Fibroblast of the conjunctiva (primary cell): ENCODE measurements at regions not wholly inside any gene's neighbourhood (a gene's known extent, or its start where the extent isn't known, plus 50 kb on each side); places are given as distances from the start of the nearest gene placed in this dataset.

Experiments
- DNase-seq: peaks from one replicate; pipeline ENCODE4 v3.0.0-alpha.2; 2010; ENCODE audit warnings: low read depth

- DNase-seq = no peak
Observed at GRCh38 chr15:87357637-87358313, 898.8 kb downstream of the NTRK3 start.

- DNase-seq = no peak
Observed at GRCh38 chr15:87355946-87356345, 900.6 kb downstream of the NTRK3 start.

DNA sequence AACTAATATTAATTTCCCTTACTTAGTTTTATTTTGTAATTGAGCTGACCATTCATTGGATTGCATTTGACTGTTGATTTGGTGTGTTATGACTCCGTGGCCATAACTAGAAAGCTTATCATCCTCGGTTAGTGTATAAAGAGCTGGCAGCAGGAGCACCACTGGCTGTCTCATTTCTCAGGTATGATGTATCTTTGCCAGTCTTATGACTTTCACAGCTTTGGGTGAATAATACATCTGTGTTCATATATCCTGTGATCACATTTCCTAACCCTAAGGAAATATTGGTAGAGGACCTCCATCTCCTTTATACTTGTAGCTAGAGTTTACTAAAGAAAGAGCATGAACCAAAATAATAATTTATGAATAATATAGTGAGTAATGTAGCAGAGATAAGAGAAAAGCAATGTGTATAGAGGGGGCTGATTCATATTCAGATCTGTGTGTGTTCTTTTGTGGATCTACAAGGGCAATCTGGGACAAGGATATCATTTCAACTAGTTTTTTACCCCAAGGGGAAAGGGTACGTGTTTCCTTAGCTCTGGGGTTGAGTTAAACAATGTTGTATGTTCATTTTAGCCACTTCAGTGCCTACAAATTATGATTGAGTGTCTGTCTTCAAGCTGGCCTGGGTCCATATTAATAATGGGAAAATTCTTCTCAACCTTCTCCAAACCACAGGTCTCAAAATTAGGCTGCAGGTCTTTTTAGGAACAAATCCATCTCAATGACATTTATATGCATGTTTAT is 901.7 kb downstream of the NTRK3 start:
- DNase-seq = no peak

GRCh38 chr15:87349181-87349580 is 907.4 kb downstream of the NTRK3 start:
- no peak for DNase-seq

DNA sequence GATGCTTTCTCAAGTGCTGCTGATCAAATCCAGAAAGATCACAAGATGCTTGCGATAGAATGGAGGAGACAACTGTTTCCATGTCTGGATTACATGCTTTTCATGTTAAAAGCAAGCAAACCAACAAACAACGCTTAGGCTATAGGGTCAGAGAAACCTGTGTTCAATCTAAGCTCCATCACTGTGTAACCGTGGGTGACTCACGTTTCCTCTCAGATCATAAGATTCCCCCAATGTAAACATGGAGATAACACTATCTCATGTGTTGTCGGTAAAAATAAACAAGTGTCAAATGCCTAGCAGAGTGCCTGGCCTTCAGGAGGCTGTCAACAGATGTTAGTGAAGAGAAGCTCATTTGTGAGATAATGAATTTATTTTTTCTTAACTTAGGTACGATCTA is 907.8 kb downstream of the NTRK3 start:
- DNase-seq = no peak

GRCh38 chr15:87347806-87348515 is 908.6 kb downstream of the NTRK3 start:
- no peak for DNase-seq

DNA sequence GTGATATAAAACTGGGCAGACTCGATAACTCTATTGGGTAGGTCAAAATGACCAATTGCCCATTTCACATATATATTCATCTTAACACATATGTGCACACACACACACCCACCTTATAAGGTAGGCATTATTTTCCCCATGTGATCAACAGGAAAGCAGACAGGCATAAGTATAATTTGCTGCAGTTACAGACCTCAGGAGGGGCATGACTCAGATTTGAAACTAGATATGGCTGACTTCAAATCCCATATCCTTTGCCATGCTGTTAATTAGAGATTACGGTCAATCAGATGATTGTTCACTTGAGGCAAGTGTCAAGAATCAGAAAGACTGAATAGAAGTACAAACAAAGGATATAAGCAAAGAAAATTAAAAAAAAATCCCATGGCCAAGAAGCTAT is 910.6 kb downstream of the NTRK3 start:
- DNase-seq = no peak

DNA sequence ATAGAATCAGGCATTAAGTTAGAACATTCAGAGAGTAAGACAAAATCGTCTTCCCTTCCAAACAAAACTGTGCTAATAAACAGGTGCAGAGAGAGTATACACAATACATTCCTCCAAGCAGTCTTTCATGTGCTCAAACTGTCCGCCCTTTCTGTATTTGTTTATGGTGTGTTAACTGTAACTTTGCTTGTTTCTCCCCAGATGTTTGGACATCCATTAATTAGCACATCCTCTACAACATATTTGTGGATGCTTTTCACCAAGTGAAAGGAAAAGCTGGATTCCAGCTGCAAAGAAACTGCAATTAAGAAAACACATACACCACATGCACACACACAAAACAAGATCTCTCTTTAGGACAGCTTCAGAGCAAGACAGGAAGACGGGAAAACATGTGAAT is 912.6 kb downstream of the NTRK3 start:
- no peak for DNase-seq

- DNase-seq = no peak
Observed at GRCh38 chr15:87340370-87340769, 916.2 kb downstream of the NTRK3 start.

- DNase-seq = no peak
Observed at GRCh38 chr15:87326269-87326668, 930.3 kb downstream of the NTRK3 start.

DNA sequence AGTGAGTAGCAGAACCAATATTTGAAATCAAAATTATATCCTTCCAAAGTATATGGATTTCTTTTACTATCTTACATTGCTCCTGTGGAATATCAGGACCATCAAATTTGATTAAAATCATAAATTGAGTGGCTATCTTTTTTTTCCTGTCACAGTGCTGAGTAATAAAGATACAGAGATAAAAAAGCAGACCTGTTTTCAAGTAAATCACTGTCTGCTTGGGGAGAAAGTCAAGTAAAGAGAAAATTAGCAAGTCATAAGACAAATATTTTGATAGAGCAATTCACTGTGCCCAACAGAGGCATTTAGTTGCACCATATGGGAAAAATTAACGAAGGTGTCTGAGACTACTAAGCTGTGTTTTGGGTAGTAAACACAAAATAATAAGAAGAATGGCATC is 933.7 kb downstream of the NTRK3 start:
- no peak for DNase-seq

GRCh38 chr15:87322265-87322664 is 934.3 kb downstream of the NTRK3 start:
- no peak for DNase-seq

- DNase-seq = no peak
Observed at GRCh38 chr15:87317900-87318299, 938.6 kb downstream of the NTRK3 start.

GRCh38 chr15:87312221-87312620 is 944.3 kb downstream of the NTRK3 start:
- no peak for DNase-seq

- DNase-seq = no peak
Observed at GRCh38 chr15:87300146-87300545, 956.4 kb downstream of the NTRK3 start.

DNA sequence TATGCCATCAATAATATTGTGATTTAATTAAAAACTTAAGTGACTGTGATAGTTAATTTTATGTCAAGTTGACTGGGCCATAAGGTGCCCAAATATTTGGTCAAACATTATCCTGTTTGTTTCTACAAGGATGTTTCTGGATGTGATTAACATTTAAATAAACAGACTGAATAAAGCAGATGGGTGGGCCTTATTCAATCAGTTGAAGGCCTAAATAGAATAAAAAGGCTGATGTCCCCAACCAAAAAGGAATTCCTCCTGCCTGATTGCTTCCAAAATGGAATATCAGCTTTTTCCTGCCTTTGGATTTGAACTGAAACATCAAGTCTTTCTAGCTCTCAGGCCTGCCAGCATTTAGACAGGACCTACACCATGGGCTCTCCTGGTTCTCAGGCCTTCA is 961.7 kb downstream of the NTRK3 start:
- no peak for DNase-seq

DNA sequence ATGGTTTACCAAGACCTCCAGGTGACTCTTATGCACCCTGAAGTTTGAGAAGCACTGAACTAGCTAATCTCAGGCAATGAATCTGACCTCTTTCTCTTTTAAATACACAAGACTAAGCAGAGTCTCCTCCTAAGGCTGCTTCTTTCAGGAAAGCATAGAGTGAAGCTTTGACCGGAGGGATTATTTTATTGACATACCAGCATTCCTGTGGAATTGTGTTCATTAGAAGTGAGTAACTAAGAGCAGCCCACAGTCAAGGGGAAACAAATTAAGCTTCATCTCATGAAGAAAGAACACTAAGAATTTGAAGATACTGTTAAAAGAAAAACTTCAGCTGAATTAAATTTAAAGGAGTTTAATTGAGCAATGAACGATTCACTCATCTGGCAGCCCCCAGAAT is 963.5 kb downstream of the NTRK3 start:
- DNase-seq = no peak

- peak; percentile 43 for DNase-seq
Observed at GRCh38 chr15:87287156-87287555, 969.4 kb downstream of the NTRK3 start.

DNA sequence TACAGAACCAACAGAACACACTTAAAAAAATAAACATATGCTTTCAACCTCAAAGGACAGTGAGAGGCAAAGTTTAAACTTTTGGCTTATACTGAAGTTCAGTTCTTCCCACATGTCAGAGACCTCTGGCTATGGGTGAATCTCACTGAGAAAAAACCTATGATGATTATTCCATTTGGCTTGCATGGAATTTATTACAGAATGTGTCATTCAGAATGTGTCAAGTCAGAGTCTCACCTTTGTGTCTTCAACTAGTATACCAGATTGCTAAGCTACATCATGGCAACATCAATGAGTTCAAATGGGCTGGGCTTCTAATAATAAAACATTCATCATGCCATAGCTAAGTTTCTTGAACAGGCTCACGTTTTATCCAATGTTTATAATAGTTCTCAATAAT is 987.0 kb downstream of the NTRK3 start:
- no peak for DNase-seq

DNA sequence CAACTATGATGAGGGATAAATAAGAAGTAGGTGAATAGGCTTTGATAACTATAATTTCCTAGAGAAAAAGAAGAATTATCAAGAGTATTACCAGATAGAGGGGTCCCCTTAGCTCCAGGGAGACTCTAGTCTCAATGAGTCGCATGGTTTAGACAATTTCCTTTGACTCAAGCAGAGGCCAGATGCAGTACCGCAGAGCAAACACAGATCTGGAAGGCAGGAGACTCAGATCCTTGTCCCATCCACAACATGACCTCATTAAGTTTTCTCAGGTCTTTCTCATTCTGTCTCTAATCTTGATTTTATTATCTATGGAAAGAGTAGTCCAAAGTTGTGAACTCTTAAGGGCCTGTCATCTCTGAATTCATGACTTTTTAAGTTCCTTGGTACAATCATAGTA is 987.9 kb downstream of the NTRK3 start:
- DNase-seq = no peak

DNA sequence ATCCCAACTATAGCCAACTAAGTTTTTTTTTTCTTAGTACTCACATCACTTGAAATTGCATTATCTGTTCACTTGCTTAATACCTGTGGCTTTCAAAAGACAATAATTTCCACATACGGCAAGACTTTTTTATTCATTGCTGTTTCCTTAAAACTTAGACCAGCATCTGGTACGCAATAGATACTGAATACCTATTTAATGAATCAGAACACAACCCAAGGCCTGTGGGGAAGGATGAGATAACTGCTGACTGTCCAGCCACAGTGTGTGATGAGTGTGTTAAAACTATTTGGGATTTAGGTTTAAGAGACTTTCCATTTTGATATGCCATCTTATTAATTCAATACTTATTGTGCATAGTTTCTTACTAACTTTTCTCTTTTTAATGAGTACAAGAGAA is 988.7 kb downstream of the NTRK3 start:
- peak; percentile 6 for DNase-seq

- no peak for DNase-seq
Observed at GRCh38 chr15:87263871-87264270, 992.7 kb downstream of the NTRK3 start.

GRCh38 chr15:87263296-87263695 is 993.2 kb downstream of the NTRK3 start:
- DNase-seq = no peak
